SK-N-SH (cell line): ENCODE measurements at regions not wholly inside any gene's neighbourhood (a gene's known extent, or its start where the extent isn't known, plus 50 kb on each side); places are given as distances from the start of the nearest gene placed in this dataset.

Source experiments
- CTCF ChIA-PET: fragments of 300-600, 350-600 bp; formaldehyde crosslinking; extraction: SDS; loops from one replicate; lab custom pipeline; 2021; lab: Yijun Ruan, JAX
- POLR2A ChIA-PET: fragments of 350-600 bp; sonication (Branson Sonifier 250); formaldehyde crosslinking; extraction: SDS; loops from one replicate; lab custom pipeline; 2020; ENCODE audit warnings: antibody characterized with exemption, inconsistent platforms; lab: Yijun Ruan, JAX
- DNase-seq: peaks from one replicate; pipeline ENCODE4 v3.0.0; 2012
- H2AFZ ChIP-seq: fragments of 200-600 bp; sonication (generic); 2 replicates; pipeline ENCODE4 v1.8.1; 2016; ENCODE audit warnings: antibody characterized with exemption, mild to moderate bottlenecking, low read depth
- H3F3A ChIP-seq: fragments of 200-600 bp; sonication (generic); replicated peaks from 2 replicates; pipeline ENCODE3; 2016; ENCODE audit warnings: antibody characterized with exemption, mild to moderate bottlenecking; ENCODE audit not compliant: insufficient read depth
- H3K27ac ChIP-seq, 2 experiments: fragments of 200-500 bp in 1 of 2; fragments of 200-600 bp in 1 of 2; sonication (Bioruptor generic) in 1 of 2; sonication (generic), shearing (Covaris generic) in 1 of 2; 2 replicates each; pipeline versions ENCODE4 v1.5.1 to v1.6.1; 2014 to 2016; ENCODE audit warnings: low read depth in 2 of 2, inconsistent platforms in 1 of 2, low read length in 1 of 2, mild to moderate bottlenecking in 1 of 2, mixed read lengths in 1 of 2
- H3K27me3 ChIP-seq: fragments of 200-600 bp; sonication (generic), shearing (Covaris generic); 2 replicates; pipeline ENCODE4 v1.6.1; 2016; ENCODE audit warnings: mixed run types; ENCODE audit not compliant: insufficient read depth
- H3K36me3 ChIP-seq, 2 experiments: fragments of 200-500 bp in 1 of 2; fragments of 200-600 bp in 1 of 2; sonication (Bioruptor generic) in 1 of 2; sonication (generic) in 1 of 2; replicated peaks in 1 of 2; 2 replicates each; pipeline versions ENCODE3 to v1.5.1; 2014 to 2016; ENCODE audit warnings: low read length in 1 of 2, mild to moderate bottlenecking in 1 of 2; ENCODE audit not compliant: insufficient read depth in 2 of 2, control insufficient read depth in 1 of 2
- H3K4me1 ChIP-seq, 2 experiments: fragments of 200-500 bp in 1 of 2; fragments of 200-600 bp in 1 of 2; sonication (Bioruptor generic) in 1 of 2; sonication (generic), shearing (Covaris generic) in 1 of 2; 2 replicates each; pipeline versions ENCODE4 v1.5.1 to v1.6.1; 2014 to 2016; ENCODE audit warnings: low read depth in 1 of 2, low read length in 1 of 2, mixed run types in 1 of 2; ENCODE audit not compliant: insufficient read depth in 2 of 2, control insufficient read depth in 1 of 2
- H3K4me2 ChIP-seq: fragments of 200-600 bp; sonication (generic), shearing (Covaris generic); 2 replicates; pipeline ENCODE4 v1.6.1; 2017; ENCODE audit warnings: mixed run types
- H3K4me3 ChIP-seq, 2 experiments: fragments of 200-500 bp in 1 of 2; fragments of 200-600 bp in 1 of 2; sonication (Bioruptor generic) in 1 of 2; sonication (generic), shearing (Covaris generic) in 1 of 2; 2 replicates each; pipeline versions ENCODE4 v1.5.1 to v1.8.1; 2014 to 2016; ENCODE audit warnings: low read depth in 2 of 2, inconsistent platforms in 1 of 2, low read length in 1 of 2, mild to moderate bottlenecking in 1 of 2, mixed read lengths in 1 of 2, moderate library complexity in 1 of 2
- H3K79me2 ChIP-seq: fragments of 200-600 bp; sonication (generic); 2 replicates; pipeline ENCODE4 v1.8.1; 2017; ENCODE audit warnings: mild to moderate bottlenecking; ENCODE audit not compliant: insufficient read depth
- H3K9ac ChIP-seq: fragments of 200-600 bp; sonication (generic); 2 replicates; pipeline ENCODE4 v1.6.1; 2017; ENCODE audit warnings: mixed run types
- H3K9me2 ChIP-seq: fragments of 200-600 bp; sonication (generic); 2 replicates; pipeline ENCODE4 v1.6.1; 2017; ENCODE audit warnings: mixed run types
- H3K9me3 ChIP-seq: fragments of 200-600 bp; sonication (generic); 2 replicates; pipeline ENCODE4 v1.6.1; 2017; ENCODE audit warnings: mixed run types, mild to moderate bottlenecking, moderate library complexity
- H4K20me1 ChIP-seq: fragments of 200-600 bp; sonication (generic); 2 replicates; pipeline ENCODE4 v1.6.1; 2017; ENCODE audit warnings: mild to moderate bottlenecking, mixed run types; ENCODE audit not compliant: insufficient read depth
- ELF1 ChIP-seq: IDR thresholded peaks from 2 replicates; pipeline ENCODE4 v1.4.0; 2012
- EZH2phosphoT487 ChIP-seq: fragments of 200-600 bp; sonication (generic); IDR thresholded peaks from 2 replicates; pipeline ENCODE4 v1.6.1; 2017; ENCODE audit warnings: low read depth, mixed run types, mild to moderate bottlenecking, antibody characterized with exemption, moderate library complexity, borderline replicate concordance
- FOXM1 ChIP-seq: IDR thresholded peaks from 2 replicates; pipeline ENCODE4 v1.4.0; 2012; ENCODE audit warnings: low read depth, mild to moderate bottlenecking
- GABPA ChIP-seq: IDR thresholded peaks from 2 replicates; pipeline ENCODE4 v1.4.0; 2012; ENCODE audit warnings: low read depth, mild to moderate bottlenecking
- GATA2 ChIP-seq: sonication (generic); formaldehyde crosslinking; IDR thresholded peaks from 2 replicates; pipeline ENCODE4 v1.5.0; 2020; ENCODE audit warnings: mild to moderate bottlenecking, missing genetic modification reagents
- MEF2A ChIP-seq: IDR thresholded peaks from 2 replicates; pipeline ENCODE4 v1.4.0; 2012; ENCODE audit warnings: low read depth, borderline replicate concordance
- MXI1 ChIP-seq: IDR thresholded peaks from 2 replicates; pipeline ENCODE4 v1.6.1; 2012; ENCODE audit warnings: mild to moderate bottlenecking, low read depth, low read length, improper control_type of control experiment
- NFIC ChIP-seq: IDR thresholded peaks from 2 replicates; pipeline ENCODE4 v1.4.0; 2012; ENCODE audit warnings: borderline replicate concordance
- NRF1 ChIP-seq: IDR thresholded peaks from 2 replicates; pipeline ENCODE4 v1.6.1; 2012; ENCODE audit warnings: low read depth, mild to moderate bottlenecking, low read length
- PBX3 ChIP-seq: IDR thresholded peaks from 2 replicates; pipeline ENCODE4; 2012
- POLR2AphosphoS5 ChIP-seq: IDR thresholded peaks from 2 replicates; pipeline ENCODE4 v1.6.1; 2012; ENCODE audit warnings: low read depth, low read length
- SIN3A ChIP-seq: IDR thresholded peaks from 2 replicates; pipeline ENCODE4 v1.6.1; 2012; ENCODE audit warnings: low read depth, mild to moderate bottlenecking, low read length, moderate library complexity, borderline replicate concordance
- SMC3 ChIP-seq: IDR thresholded peaks from 2 replicates; pipeline ENCODE4 v1.6.1; 2012; ENCODE audit warnings: low read depth, low read length, improper control_type of control experiment
- YY1 ChIP-seq: IDR thresholded peaks from 2 replicates; pipeline ENCODE4 v1.4.0; 2012; ENCODE audit warnings: low read depth, mild to moderate bottlenecking
- WGBS: methylation state at CpG from one replicate; pipeline ENCODE4 v1.1.6; 2017; ENCODE audit warnings: low lambda C conversion rate; 5-methylcytosine and 5-hydroxymethylcytosine counted together
- TF ChIP-seq, protein P1 (sequence below): IDR thresholded peaks from 2 replicates; pipeline ENCODE4 v1.4.0; 2012; ENCODE audit warnings: low read depth
- TF ChIP-seq, protein P2 (sequence below): fragments of 150-350 bp; IDR thresholded peaks from 2 replicates; pipeline ENCODE4 v1.6.1; 2017; ENCODE audit warnings: antibody characterized with exemption, low read length, low read depth, borderline replicate concordance
- TF ChIP-seq, protein P3 (sequence below): fragments of 200-600 bp; sonication (generic); IDR thresholded peaks from 2 replicates; pipeline ENCODE4 v1.6.1; 2017; ENCODE audit warnings: antibody characterized with exemption, mild to moderate bottlenecking, moderate library complexity

DNA sequence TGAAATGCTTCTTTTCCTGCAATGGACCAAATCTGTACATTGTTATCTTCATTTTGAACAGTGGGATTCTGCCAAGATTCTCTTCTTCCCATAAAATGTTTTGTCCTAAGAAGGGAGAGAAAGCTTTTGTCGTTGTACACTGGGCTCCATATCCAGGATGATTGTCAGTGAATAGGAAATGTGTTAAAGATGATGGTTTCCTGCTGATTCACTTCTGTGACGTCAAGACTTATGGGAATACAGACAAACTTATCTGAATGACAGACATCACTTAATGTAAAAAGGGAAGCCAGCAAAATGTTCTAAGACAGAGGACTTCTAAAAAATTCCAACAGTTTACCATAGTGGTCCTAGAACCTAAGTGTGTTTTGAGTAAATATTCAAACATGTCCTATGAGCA is 53.7 kb upstream of the HPF1 start:
- Histone ChIP-seq H3K9me2 (no peaks in the 10 kb centered on the region), H3K27ac (no peak overlapping the region), H4K20me1 (no peaks in the 10 kb centered on the region), H3K9ac (no peak overlapping the region), H3K36me3 (no peaks in the 10 kb centered on the region), H3K9me3 (no peaks in the 10 kb centered on the region), H3K4me2 (no peak overlapping the region), H3K4me3 (no peak overlapping the region), H3F3A (peaks cover under 1% of the 10 kb centered on the region), H3K27me3 (no peaks in the 10 kb centered on the region), H2AFZ (no peak overlapping the region), H3K79me2 (no peaks in the 10 kb centered on the region), H3K4me1 (peaks cover 0 to 20% of the 10 kb centered on the region in 2 experiments; a peak in 2 of 4 replicates)
- TF ChIP-seq NFIC (no peak), GABPA (no peak), PBX3 (no peak), YY1 (no peak), MXI1 (no peak), NRF1 (no peak), EZH2phosphoT487 (no peak), POLR2AphosphoS5 (no peak), MEF2A (no peak), SIN3A (no peak), SMC3 (no peak), FOXM1 (no peak), GATA2 (CRISPR knock-in tag) (no peak), ELF1 (no peak)
- TF ChIP-seq, protein P1, sequence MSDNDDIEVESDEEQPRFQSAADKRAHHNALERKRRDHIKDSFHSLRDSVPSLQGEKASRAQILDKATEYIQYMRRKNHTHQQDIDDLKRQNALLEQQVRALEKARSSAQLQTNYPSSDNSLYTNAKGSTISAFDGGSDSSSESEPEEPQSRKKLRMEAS = no peak
- TF ChIP-seq, protein P2, sequence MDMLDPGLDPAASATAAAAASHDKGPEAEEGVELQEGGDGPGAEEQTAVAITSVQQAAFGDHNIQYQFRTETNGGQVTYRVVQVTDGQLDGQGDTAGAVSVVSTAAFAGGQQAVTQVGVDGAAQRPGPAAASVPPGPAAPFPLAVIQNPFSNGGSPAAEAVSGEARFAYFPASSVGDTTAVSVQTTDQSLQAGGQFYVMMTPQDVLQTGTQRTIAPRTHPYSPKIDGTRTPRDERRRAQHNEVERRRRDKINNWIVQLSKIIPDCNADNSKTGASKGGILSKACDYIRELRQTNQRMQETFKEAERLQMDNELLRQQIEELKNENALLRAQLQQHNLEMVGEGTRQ = no peak
- TF ChIP-seq, protein P3, sequence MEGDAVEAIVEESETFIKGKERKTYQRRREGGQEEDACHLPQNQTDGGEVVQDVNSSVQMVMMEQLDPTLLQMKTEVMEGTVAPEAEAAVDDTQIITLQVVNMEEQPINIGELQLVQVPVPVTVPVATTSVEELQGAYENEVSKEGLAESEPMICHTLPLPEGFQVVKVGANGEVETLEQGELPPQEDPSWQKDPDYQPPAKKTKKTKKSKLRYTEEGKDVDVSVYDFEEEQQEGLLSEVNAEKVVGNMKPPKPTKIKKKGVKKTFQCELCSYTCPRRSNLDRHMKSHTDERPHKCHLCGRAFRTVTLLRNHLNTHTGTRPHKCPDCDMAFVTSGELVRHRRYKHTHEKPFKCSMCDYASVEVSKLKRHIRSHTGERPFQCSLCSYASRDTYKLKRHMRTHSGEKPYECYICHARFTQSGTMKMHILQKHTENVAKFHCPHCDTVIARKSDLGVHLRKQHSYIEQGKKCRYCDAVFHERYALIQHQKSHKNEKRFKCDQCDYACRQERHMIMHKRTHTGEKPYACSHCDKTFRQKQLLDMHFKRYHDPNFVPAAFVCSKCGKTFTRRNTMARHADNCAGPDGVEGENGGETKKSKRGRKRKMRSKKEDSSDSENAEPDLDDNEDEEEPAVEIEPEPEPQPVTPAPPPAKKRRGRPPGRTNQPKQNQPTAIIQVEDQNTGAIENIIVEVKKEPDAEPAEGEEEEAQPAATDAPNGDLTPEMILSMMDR = no peak
- POLR2A ChIA-PET = no interaction called here
- CTCF ChIA-PET = interaction anchor here (0.7 to 3.6 kb wide), 15 partner anchors 8 to 278 kb away, joined by 3 to 34 read pairs (median 6); partner anchors contain the start of genes HPF1 and MFAP3L
- WGBS = 23% methylated on average over 2 of the region's 2 CpGs
- no peak for DNase-seq
